ENCODE measurements at regions not wholly inside any gene's neighbourhood (a gene's known extent, or its start where the extent isn't known, plus 50 kb on each side); places are given as distances from the start of the nearest gene placed in this dataset.
"Not testable (repeated sequence)": the region's sequence is repeated elsewhere in the genome, so short reads cannot be mapped to it uniquely, and the experiment has no call there.

- peak; percentile 25 for DNase-seq
Measured at GRCh38 chr12:27861428-27862167, 81.6 kb upstream of the MANSC4 start.

- no peak for DNase-seq
Measured at GRCh38 chr12:27859648-27860047, 79.6 kb upstream of the MANSC4 start.

- not testable (repeated sequence) for DNase-seq
Measured at GRCh38 chr12:27857006-27857405, 77.0 kb upstream of the MANSC4 start.

GRCh38 chr12:27852742-27853141 lies 72.7 kb upstream of the MANSC4 start:
- no peak for DNase-seq

Data from stimulated activated CD8-positive, alpha-beta memory T cell treated with anti-CD3 and anti-CD28 coated beads, Interleukin-4, amount 100 ng/mL, for 48 hours (primary cell).